ENCODE measurements at regions not wholly inside any gene's neighbourhood (a gene's known extent, or its start where the extent isn't known, plus 50 kb on each side); places are given as distances from the start of the nearest gene placed in this dataset.

- DNase-seq (ENCODE audit: low spot score) = no peak
Measured at GRCh38 chr21:19244502-19245187, 841.1 kb upstream of the TMPRSS15 start.

DNA sequence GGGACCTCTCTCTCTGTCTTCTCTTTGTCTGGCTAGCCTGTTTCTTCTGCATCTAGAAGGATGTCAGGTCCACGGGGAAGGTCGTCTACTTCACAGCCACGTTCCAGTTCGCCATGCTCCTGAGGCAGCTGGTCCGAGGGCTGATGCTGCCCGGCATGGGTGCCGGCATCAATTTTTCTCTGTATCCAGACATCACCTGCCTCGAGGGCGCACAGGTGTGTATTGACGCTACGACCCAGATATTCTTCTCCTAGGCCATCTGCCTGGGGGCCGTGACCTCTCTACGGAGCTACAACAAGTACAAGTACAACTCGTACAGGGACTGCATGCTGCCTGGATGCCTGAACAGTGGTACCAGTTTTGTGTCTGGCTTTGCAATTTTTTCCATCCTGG is 841.6 kb upstream of the TMPRSS15 start:
- no peak for DNase-seq (ENCODE audit: low spot score)

- no peak for DNase-seq (ENCODE audit: low spot score)
Measured at GRCh38 chr21:19246018-19246417, 842.4 kb upstream of the TMPRSS15 start.

GRCh38 chr21:19256934-19257660 is 853.5 kb upstream of the TMPRSS15 start:
- DNase-seq (ENCODE audit: low spot score) = no peak

DNA sequence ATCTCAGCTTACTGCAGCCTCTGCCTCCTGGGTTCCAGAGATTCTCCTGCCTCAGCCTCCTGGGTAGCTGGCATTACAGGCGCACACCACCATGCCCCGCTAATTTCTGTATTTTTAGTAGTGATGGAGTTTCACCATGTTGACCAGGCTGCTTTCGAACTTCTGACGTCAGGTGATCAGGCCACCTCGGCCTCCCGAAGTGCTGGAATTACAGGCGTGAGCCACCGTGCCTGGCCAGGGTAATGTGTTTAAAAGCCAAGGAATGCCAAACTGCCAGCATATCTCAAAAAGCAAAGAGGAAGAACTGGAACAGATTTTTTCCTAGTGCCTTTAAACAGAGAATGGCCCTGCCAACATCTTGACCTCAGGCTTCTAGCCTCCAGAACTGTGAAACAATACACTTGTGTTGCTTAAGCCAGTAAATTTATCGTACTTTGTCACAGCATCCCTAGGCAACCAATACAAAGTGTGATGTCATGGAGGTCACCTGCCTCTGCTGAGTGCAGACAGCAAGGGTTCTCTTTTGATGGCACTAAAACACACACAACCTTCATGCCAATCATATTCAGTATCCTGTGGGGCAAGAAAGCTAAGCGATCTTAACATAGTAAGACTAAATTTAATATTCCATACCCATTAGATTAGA is 858.3 kb upstream of the TMPRSS15 start:
- DNase-seq (ENCODE audit: low spot score) = no peak

GRCh38 chr21:19266636-19267035 is 863.1 kb upstream of the TMPRSS15 start:
- no peak for DNase-seq (ENCODE audit: low spot score)

- no peak for DNase-seq (ENCODE audit: low spot score)
Measured at GRCh38 chr21:19268686-19269085, 865.1 kb upstream of the TMPRSS15 start.

- DNase-seq (ENCODE audit: low spot score) = no peak
Measured at GRCh38 chr21:19275065-19275464, 871.5 kb upstream of the TMPRSS15 start.

DNA sequence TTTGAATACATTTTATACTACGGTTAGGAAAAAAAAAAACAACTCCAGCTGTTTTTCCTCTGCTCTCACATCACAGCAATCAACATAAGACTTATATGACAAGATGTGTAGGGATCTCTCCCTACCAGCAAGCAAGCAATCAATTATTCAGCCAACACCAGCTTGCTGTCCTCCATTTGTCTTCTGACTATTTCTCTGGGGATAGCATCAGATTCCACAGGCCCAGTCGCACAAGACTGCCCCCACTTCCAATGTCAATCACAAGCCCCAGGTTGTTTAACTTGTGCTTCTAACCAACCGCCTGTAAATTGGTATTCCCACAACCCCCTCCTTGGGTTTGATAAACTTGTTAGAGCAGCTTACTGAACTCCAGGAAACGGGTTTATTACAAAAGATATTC is 873.1 kb upstream of the TMPRSS15 start:
- no peak for DNase-seq (ENCODE audit: low spot score)

DNA sequence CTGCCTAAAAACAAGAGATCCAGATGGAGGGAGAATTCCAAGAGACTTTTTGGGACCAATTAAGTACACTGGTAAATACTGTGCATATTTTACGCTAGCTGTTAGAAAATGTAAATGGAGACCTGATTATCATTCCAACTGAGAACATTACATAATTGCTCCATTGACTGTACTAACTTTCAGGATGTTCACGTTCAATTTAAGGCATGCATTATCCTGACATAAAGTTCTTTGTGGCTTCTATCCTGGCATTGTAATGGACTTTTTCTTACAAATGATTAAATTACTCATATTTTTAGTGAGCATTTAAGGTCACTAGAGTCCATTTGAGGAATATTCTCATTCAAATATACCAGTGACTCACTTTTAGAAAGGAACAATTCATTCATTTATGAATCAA is 883.3 kb upstream of the TMPRSS15 start:
- no peak for DNase-seq (ENCODE audit: low spot score)

DNA sequence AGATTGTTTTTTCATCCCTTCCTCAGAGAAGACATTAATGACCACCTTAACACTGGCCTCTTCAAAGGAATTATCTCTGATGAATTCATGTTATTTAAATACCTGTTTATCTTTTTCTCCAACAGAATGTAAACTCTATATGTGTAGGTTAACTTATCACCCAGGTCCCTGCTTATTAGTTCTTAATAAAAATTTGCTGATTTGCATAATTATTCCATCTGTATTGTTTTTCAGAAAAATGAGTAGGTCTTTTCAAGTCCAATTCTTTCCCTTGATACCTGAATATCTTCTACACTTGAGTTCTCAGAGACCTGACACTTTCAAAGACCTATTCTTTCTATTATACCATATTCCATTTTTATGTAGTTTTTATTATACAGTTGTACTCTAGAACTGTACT is 886.7 kb upstream of the TMPRSS15 start:
- no peak for DNase-seq (ENCODE audit: low spot score)

GRCh38 chr21:19320291-19320690 is 916.7 kb upstream of the TMPRSS15 start:
- no peak for DNase-seq (ENCODE audit: low spot score)

DNA sequence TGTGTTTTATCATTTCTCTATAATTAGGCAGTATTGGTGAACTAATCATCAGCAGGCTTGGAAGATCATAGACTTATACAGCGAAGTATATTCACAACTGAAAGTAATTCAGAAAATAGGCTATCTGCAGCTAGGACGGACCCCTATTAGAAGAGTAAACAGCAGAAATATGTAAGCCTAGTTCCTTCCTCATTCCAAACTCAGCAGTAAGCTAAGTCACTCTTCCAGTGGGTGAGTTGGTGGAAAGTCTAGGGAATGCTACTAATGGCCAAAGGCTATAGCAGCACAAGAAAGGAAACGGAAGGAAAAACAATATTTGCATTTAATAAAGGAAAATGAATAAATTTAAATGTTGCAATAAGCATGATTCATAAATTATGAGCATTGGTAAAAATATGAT is 918.1 kb upstream of the TMPRSS15 start:
- DNase-seq (ENCODE audit: low spot score) = no peak

DNA sequence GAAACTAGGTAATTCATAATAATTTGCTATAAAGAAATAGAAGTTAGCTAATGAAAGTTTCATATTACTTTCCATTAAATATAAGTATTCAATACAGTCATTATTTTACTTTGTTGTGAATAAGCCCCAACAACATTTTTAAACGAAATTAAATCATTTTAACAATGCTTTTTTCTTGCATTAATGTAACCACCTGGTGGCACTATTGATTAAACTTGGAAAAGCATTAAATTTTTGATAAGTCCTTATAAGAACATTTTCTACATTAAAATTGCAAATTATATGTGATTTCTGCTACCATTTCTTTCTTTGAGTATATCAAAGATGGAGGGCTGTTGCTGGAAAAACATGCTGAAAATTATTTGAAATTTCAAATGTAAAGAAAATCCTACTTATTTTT is 918.8 kb upstream of the TMPRSS15 start:
- DNase-seq (ENCODE audit: low spot score) = no peak

GRCh38 chr21:19326531-19327319 is 923.1 kb upstream of the TMPRSS15 start:
- no peak for DNase-seq (ENCODE audit: low spot score)

- no peak for DNase-seq (ENCODE audit: low spot score)
Measured at GRCh38 chr21:19328954-19329353, 925.4 kb upstream of the TMPRSS15 start.

- no peak for DNase-seq (ENCODE audit: low spot score)
Measured at GRCh38 chr21:19340303-19340702, 936.7 kb upstream of the TMPRSS15 start.

DNA sequence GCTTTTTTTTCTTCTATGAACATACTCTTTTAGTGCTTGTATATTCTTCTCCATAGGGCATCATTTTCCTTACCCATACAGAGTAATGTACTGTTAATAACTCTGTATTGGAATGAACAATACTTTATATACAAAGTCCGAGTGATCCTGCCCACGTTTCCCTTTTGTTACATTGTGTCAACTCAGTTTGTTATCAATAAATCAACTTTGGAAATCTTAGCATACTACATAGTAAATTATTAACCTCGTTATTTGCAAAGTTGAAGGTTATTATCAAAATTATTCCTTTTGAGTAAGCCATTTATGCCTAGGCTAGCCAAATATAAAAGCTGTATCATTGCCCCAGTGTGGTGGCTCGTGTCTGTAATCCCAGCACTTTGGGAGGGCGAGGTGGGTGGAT is 937.4 kb upstream of the TMPRSS15 start:
- no peak for DNase-seq (ENCODE audit: low spot score)

- DNase-seq (ENCODE audit: low spot score) = no peak
Measured at GRCh38 chr21:19343711-19344110, 940.1 kb upstream of the TMPRSS15 start.

DNA sequence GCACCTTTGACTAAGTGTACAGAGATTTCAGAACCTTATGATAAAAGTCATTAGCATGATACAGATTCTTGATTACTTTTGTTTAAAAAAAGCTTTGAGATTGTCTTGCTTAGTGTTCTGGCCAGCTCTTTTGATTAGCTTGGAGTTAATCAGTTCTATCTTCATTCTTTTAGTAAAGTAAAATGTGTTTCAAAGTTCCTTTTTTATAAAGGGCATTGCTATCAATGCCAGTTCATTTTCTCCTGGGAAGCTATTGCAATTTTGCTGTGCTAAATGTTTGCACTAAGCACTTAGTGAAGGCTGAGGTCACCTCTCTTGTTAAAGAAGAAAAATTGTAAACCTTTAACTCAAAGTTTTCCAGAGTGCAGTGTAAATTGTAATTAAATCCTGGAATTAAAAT is 946.7 kb upstream of the TMPRSS15 start:
- DNase-seq (ENCODE audit: low spot score) = no peak

- DNase-seq (ENCODE audit: low spot score) = no peak
Measured at GRCh38 chr21:19353256-19353655, 949.7 kb upstream of the TMPRSS15 start.

- no peak for DNase-seq (ENCODE audit: low spot score)
Measured at GRCh38 chr21:19368944-19369343, 965.4 kb upstream of the TMPRSS15 start.

DNA sequence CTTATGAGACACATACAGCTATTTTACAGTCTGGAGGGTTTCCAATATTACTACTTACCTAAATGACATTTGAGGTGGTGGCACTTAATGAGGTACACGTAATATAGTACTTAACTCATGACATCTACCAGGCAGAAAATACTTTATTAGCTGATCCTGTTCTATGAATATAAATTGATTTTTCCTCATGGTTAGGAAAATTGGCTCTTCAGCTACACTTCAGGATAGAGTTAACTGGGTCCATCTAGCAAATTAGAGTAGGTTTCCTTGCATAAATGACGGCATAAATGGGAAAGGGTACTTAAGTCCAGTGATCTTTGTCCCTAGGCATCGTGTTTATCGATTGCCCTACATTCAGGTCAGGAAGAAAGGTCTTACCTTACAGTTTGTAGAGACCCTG is 988.8 kb upstream of the TMPRSS15 start:
- no peak for DNase-seq (ENCODE audit: low spot score)
